Kidney (tissue), 13 donors: ENCODE measurements at regions not wholly inside any gene's neighbourhood (a gene's known extent, or its start where the extent isn't known, plus 50 kb on each side); places are given as distances from the start of the nearest gene placed in this dataset.

Source experiments
- DNase-seq, 5 donors: peaks; one replicate each; pipeline ENCODE4 v3.0.0-alpha.2; 2013 to 2020
- FAIRE-seq: peaks from 2 replicates; lab custom pipeline; 2012; peaks lifted over from hg19 to GRCh38; lab: Jason Lieb, UNC
- H3K27ac ChIP-seq, 2 donors: one replicate each; pipeline ENCODE4 v1.7.0; 2013; ENCODE audit warnings: low read depth in 2 of 2, low read length in 2 of 2, inconsistent platforms in 1 of 2
- H3K27me3 ChIP-seq: one replicate; pipeline ENCODE4 v1.7.1; 2013; ENCODE audit warnings: low read length, inconsistent platforms; ENCODE audit not compliant: control insufficient read depth, insufficient read depth
- H3K36me3 ChIP-seq, 3 donors: one replicate each; pipeline versions ENCODE4 v1.7.0 to v1.7.1; 2013; ENCODE audit warnings: low read length in 3 of 3, control low read depth in 1 of 3, inconsistent platforms in 1 of 3; ENCODE audit not compliant: insufficient read depth in 3 of 3, control insufficient read depth in 2 of 3
- H3K4me1 ChIP-seq, 3 donors: one replicate each; pipeline versions ENCODE4 v1.7.0 to v1.7.1; 2013; ENCODE audit warnings: low read length in 3 of 3, inconsistent platforms in 1 of 3, low read depth in 1 of 3; ENCODE audit not compliant: control insufficient read depth in 2 of 3, insufficient read depth in 2 of 3
- H3K4me3 ChIP-seq, 3 donors: one replicate each; pipeline versions ENCODE4 v1.7.0 to v1.8.1; 2013; ENCODE audit warnings: low read length in 3 of 3, control low read depth in 1 of 3, inconsistent platforms in 1 of 3
- H3K9ac ChIP-seq, 3 donors: one replicate each; pipeline versions ENCODE4 v1.7.0 to v1.7.1; 2013; ENCODE audit warnings: low read length in 3 of 3, control low read depth in 1 of 3, inconsistent platforms in 1 of 3
- H3K9me3 ChIP-seq, 3 donors: one replicate each; pipeline versions ENCODE4 v1.7.0 to v1.7.1; 2013; ENCODE audit warnings: low read length in 3 of 3, control low read depth in 1 of 3, inconsistent platforms in 1 of 3; ENCODE audit not compliant: control insufficient read depth in 2 of 3, insufficient read depth in 1 of 3
- CTCF ChIP-seq: IDR thresholded peaks from 3 replicates; pipeline ENCODE4 v1.5.1; 2012; ENCODE audit warnings: mild to moderate bottlenecking, moderate library complexity, borderline replicate concordance; ENCODE audit not compliant: insufficient read depth; ENCODE audit errors: extremely low read depth
- intact Hi-C: fragments of 100-400 bp; cut with DNase I; formaldehyde crosslinking; loops from one replicate; pipeline ENCODE4 v1.11.1; 2022
- donor health status: control.
- donor health status: control.
- donor health status: control.
- donor health status: control.
- donor health status: control.
- donor health status: DM: yes; HTN: yes; CAD: no.
- donor health status: Normal renal cell carcinoma (clear cell type).

- TF ChIP-seq CTCF, result no peak
- no peaks in the 10 kb centered on the region for H3K9me3 ChIP-seq
- intact Hi-C loops, result no loop called here
- no peak overlapping the region for H3K9ac ChIP-seq
- no peak for DNase-seq
- H3K4me3 ChIP-seq, result no peak overlapping the region
- no peaks in the 10 kb centered on the region for H3K27me3 ChIP-seq
- no peaks in the 10 kb centered on the region for H3K4me1 ChIP-seq
- H3K36me3 ChIP-seq, result no peaks in the 10 kb centered on the region
- FAIRE-seq, result no peak
- no peak overlapping the region for H3K27ac ChIP-seq
Observed at GRCh38 chr14:80354860-80355581, 143.7 kb upstream of the DIO2 start.

- TF ChIP-seq CTCF, result no peak
- no peak for DNase-seq
- Histone ChIP-seq H3K36me3 (no peaks in the 10 kb centered on the region), H3K27me3 (no peaks in the 10 kb centered on the region), H3K4me1 (no peaks in the 10 kb centered on the region), H3K4me3 (no peak overlapping the region), H3K27ac (no peak overlapping the region), H3K9ac (no peak overlapping the region), H3K9me3 (no peaks in the 10 kb centered on the region)
- intact Hi-C loops, result no loop called here
- FAIRE-seq, result no peak
Observed at GRCh38 chr14:80352471-80352870, 141.2 kb upstream of the DIO2 start.

GRCh38 chr14:80350707-80351106 lies 139.4 kb upstream of the DIO2 start:
- no peak for TF ChIP-seq CTCF
- Histone ChIP-seq H3K4me1 (no peaks in the 10 kb centered on the region), H3K27ac (no peak overlapping the region), H3K4me3 (no peak overlapping the region), H3K27me3 (no peaks in the 10 kb centered on the region), H3K9ac (no peak overlapping the region), H3K36me3 (no peaks in the 10 kb centered on the region), H3K9me3 (no peaks in the 10 kb centered on the region)
- no peak for FAIRE-seq
- intact Hi-C loops, result no loop called here
- DNase-seq, result no peak

GRCh38 chr14:80346395-80346794 lies 135.1 kb upstream of the DIO2 start:
- H3K4me3 ChIP-seq, result no peak overlapping the region
- H3K4me1 ChIP-seq, result no peaks in the 10 kb centered on the region
- no peak for DNase-seq
- no peak overlapping the region for H3K9ac ChIP-seq
- intact Hi-C loops, result no loop called here
- H3K36me3 ChIP-seq, result no peaks in the 10 kb centered on the region
- no peak for FAIRE-seq
- TF ChIP-seq CTCF, result no peak
- H3K9me3 ChIP-seq, result no peaks in the 10 kb centered on the region
- no peak overlapping the region for H3K27ac ChIP-seq
- no peaks in the 10 kb centered on the region for H3K27me3 ChIP-seq
